ENCODE measurements at regions not wholly inside any gene's neighbourhood (a gene's known extent, or its start where the extent isn't known, plus 50 kb on each side); places are given as distances from the start of the nearest gene placed in this dataset.

DNA sequence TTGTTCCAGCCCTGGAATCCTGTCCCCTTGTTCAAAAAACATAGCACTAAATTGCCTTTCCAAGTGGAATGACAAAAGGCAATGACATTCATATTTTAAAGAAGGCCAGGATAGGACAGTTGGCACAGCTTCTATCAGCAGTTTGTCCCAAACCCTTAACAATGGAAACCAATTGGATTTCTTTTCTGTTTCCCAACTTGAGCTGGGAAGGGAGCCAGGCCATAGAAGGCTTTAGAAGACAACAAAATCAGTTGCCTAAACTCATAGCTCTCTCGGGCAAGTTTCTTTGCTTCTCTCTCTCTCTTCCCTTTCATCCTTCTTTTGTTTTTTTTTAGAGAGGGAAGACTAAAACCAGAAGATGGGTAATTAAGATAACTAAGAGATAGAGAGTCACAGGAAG is 227.7 kb upstream of the TPRG1 start:
- no peak overlapping the region for H4K8ac ChIP-seq (ENCODE audit: low read depth, low read length)
- no peak overlapping the region for H3K18ac ChIP-seq (ENCODE audit: low read length)
- no peak overlapping the region for H3K14ac ChIP-seq (ENCODE audit: low read length)
- WGBS (ENCODE audit: extremely low coverage, insufficient coverage, insufficient read length) = no CpG with 5 or more reads among the region's 1 CpG
- H2AFZ ChIP-seq (ENCODE audit: insufficient read depth, low read length, poor library complexity) = no peak overlapping the region
- H2BK120ac ChIP-seq (ENCODE audit: insufficient read depth, low read length, poor library complexity) = no peak overlapping the region
- no peak overlapping the region for H2AK5ac ChIP-seq (ENCODE audit: low read length)
- no peak overlapping the region for H3K4me3 ChIP-seq (ENCODE audit: low read depth, low read length)
- H3K4me2 ChIP-seq (ENCODE audit: low read length) = no peak overlapping the region
- no peak overlapping the region for H4K91ac ChIP-seq (ENCODE audit: low read depth, low read length)
- no peak overlapping the region for H3K23ac ChIP-seq (ENCODE audit: low read length)
- H3K9ac ChIP-seq (ENCODE audit: low read length) = no peak overlapping the region
- no peak overlapping the region for H4K12ac ChIP-seq (ENCODE audit: low read depth, low read length)
- no peak overlapping the region for H2BK5ac ChIP-seq (ENCODE audit: low read depth, low read length, poor library complexity)
- H3K79me2 ChIP-seq (ENCODE audit: control insufficient read depth, insufficient read depth, low read length, poor library complexity) = no peaks in the 10 kb centered on the region
- H3K9me3 ChIP-seq (ENCODE audit: insufficient read depth, low read depth, low read length) = peaks cover 1% of the 10 kb centered on the region
- DNase-seq = no peak
- peaks cover 9 to 11% of the 10 kb centered on the region in 2 experiments for H3K4me1 ChIP-seq (ENCODE audit: control insufficient read depth in 1 of 2, insufficient read depth in 2 of 2, low read length in 2 of 2)
- no peaks in the 10 kb centered on the region for H3K36me3 ChIP-seq (ENCODE audit: control insufficient read depth in 1 of 2, insufficient read depth in 2 of 2, low read length in 2 of 2)
- no peak overlapping the region for H3K27ac ChIP-seq (ENCODE audit: low read depth, low read length)
- H3K79me1 ChIP-seq (ENCODE audit: low read length) = peaks cover 6% of the 10 kb centered on the region
- no peak overlapping the region for H2BK12ac ChIP-seq (ENCODE audit: low read length)
- H3K27me3 ChIP-seq (ENCODE audit: insufficient read depth, low read length) = no peaks in the 10 kb centered on the region
- H3K4ac ChIP-seq (ENCODE audit: low read depth, low read length) = no peak overlapping the region

- no peak overlapping the region for H3K27ac ChIP-seq (ENCODE audit: low read depth, low read length)
- H3K79me1 ChIP-seq (ENCODE audit: low read length) = peaks cover 6% of the 10 kb centered on the region
- H3K18ac ChIP-seq (ENCODE audit: low read length) = no peak overlapping the region
- no peak overlapping the region for H2AFZ ChIP-seq (ENCODE audit: insufficient read depth, low read length, poor library complexity)
- no peak overlapping the region for H2AK5ac ChIP-seq (ENCODE audit: low read length)
- no peak overlapping the region for H4K8ac ChIP-seq (ENCODE audit: low read depth, low read length)
- H3K4me1 ChIP-seq (ENCODE audit: control insufficient read depth in 1 of 2, insufficient read depth in 2 of 2, low read length in 2 of 2) = peaks cover 9 to 13% of the 10 kb centered on the region in 2 experiments
- H3K4me2 ChIP-seq (ENCODE audit: low read length) = peak overlapping the region; percentile 80
- peak in 1 of 2 donors; percentile 19 for DNase-seq
- H3K9me3 ChIP-seq (ENCODE audit: insufficient read depth, low read depth, low read length) = no peaks in the 10 kb centered on the region
- H3K27me3 ChIP-seq (ENCODE audit: insufficient read depth, low read length) = no peaks in the 10 kb centered on the region
- no peak overlapping the region for H4K91ac ChIP-seq (ENCODE audit: low read depth, low read length)
- no CpG with 5 or more reads among the region's 14 CpGs for WGBS (ENCODE audit: extremely low coverage, insufficient coverage, insufficient read length)
- H4K12ac ChIP-seq (ENCODE audit: low read depth, low read length) = no peak overlapping the region
- no peak overlapping the region for H3K4ac ChIP-seq (ENCODE audit: low read depth, low read length)
- no peak overlapping the region for H3K14ac ChIP-seq (ENCODE audit: low read length)
- H3K4me3 ChIP-seq (ENCODE audit: low read depth, low read length) = no peak overlapping the region
- H3K36me3 ChIP-seq (ENCODE audit: control insufficient read depth in 1 of 2, insufficient read depth in 2 of 2, low read length in 2 of 2) = no peaks in the 10 kb centered on the region
- H2BK12ac ChIP-seq (ENCODE audit: low read length) = no peak overlapping the region
- no peak overlapping the region for H2BK120ac ChIP-seq (ENCODE audit: insufficient read depth, low read length, poor library complexity)
- no peak overlapping the region for H3K23ac ChIP-seq (ENCODE audit: low read length)
- no peaks in the 10 kb centered on the region for H3K79me2 ChIP-seq (ENCODE audit: control insufficient read depth, insufficient read depth, low read length, poor library complexity)
- H2BK5ac ChIP-seq (ENCODE audit: low read depth, low read length, poor library complexity) = no peak overlapping the region
- no peak overlapping the region for H3K9ac ChIP-seq (ENCODE audit: low read length)
These were observed 225.2 kb upstream of the TPRG1 start for GRCh38 chr3:188946351-188947240.

DNA sequence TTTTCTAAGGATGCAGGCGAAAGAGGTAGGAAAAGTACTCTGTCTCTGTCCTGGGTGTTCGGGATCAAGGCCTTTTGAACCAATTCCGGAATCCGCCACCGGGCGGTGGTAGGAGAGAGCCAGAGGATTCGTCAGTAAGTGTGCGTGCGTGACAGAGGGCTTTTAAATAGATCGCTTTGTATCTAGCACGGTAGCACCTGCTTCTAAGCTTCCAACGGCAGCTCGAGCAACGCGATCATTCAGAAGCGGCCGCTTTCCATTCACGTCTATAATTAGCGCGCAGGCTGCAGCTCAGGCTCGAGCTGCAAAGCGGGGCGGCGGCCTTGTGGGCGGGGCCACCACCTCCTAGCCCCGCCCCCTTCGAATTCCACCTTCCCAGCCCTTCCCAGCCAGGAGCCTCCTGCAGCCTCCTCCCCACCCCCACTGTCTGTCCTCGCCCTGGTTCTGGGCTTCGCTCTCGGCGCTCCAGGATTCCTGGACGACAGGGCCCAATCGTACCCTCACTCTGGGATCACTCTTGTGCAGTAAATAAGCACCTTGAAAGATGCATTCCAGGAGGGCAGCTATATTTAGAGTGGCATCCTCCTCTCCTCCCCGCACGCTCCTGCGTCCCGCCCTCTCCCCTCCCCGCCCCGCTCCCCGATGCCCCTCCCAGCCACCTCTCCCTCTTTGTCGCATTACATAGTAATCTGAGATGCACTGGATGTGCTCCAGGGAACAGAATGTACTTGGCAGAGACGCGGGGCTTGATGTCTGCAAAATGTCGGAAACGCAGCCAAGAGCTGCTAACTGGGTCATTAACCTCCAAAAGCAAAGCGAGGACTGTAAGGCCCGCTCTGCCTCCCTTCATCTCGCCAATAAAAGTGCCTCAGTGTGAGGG is 224.1 kb upstream of the TPRG1 start:
- Histone ChIP-seq H3K79me2 (ENCODE audit: control insufficient read depth, insufficient read depth, low read length, poor library complexity) (no peaks in the 10 kb centered on the region), H3K36me3 (ENCODE audit: control insufficient read depth in 1 of 2, insufficient read depth in 2 of 2, low read length in 2 of 2) (no peaks in the 10 kb centered on the region), H2BK5ac (ENCODE audit: low read depth, low read length, poor library complexity) (no peak overlapping the region), H4K8ac (ENCODE audit: low read depth, low read length) (no peak overlapping the region), H3K14ac (ENCODE audit: low read length) (no peak overlapping the region), H2BK12ac (ENCODE audit: low read length) (no peak overlapping the region), H2AFZ (ENCODE audit: insufficient read depth, low read length, poor library complexity) (peak overlapping the region; percentile 26), H2AK5ac (ENCODE audit: low read length) (no peak overlapping the region), H3K9me3 (ENCODE audit: insufficient read depth, low read depth, low read length) (no peaks in the 10 kb centered on the region), H3K79me1 (ENCODE audit: low read length) (peaks cover 6% of the 10 kb centered on the region), H3K4ac (ENCODE audit: low read depth, low read length) (no peak overlapping the region), H3K18ac (ENCODE audit: low read length) (no peak overlapping the region), H4K91ac (ENCODE audit: low read depth, low read length) (no peak overlapping the region), H3K9ac (ENCODE audit: low read length) (no peak overlapping the region), H3K23ac (ENCODE audit: low read length) (no peak overlapping the region), H3K4me1 (ENCODE audit: control insufficient read depth in 1 of 2, insufficient read depth in 2 of 2, low read length in 2 of 2) (peaks cover 9 to 13% of the 10 kb centered on the region in 2 experiments), H2BK120ac (ENCODE audit: insufficient read depth, low read length, poor library complexity) (no peak overlapping the region), H3K4me2 (ENCODE audit: low read length) (peak overlapping the region; percentile 80), H4K12ac (ENCODE audit: low read depth, low read length) (no peak overlapping the region), H3K4me3 (ENCODE audit: low read depth, low read length) (peak overlapping the region; percentile 55), H3K27ac (ENCODE audit: low read depth, low read length) (no peak overlapping the region), H3K27me3 (ENCODE audit: insufficient read depth, low read length) (no peaks in the 10 kb centered on the region)
- DNase-seq = peak; percentile 62 to 73
- WGBS (ENCODE audit: extremely low coverage, insufficient coverage, insufficient read length) = no CpG with 5 or more reads among the region's 48 CpGs

DNA sequence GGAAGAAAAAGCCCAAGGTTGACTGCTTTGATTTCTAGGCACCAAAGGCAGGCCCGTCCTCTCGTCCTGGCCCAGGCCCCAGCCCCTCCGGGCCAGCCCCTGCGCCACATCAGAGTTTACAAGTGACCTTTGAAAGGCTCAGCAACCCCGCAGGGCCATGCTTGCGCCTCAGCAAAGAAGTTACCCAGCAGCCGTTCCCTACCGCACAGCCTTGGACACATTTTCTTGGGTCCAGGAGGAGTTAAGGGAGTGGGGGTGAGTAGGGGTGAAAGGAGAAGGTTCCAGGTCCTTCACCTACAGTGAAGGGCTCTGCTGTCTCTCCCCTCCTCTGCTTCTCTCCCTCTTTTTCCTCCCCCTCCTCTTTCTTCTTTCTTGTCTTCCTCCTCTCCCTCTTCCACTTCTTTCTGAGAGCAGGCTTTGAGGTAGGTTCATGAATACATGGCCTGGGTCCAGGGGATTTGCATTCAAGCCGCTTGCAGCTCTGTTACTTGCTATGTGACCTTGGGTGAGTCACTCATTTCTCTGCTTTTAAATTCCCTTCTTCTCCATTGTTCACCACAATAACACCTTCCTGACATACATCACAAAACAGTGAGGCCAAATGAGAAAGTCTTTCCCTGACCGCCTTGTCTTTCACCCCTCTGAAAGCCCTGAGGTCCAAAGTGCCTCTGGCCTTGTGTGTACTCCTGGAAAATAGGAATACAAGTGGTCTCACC is 223.3 kb upstream of the TPRG1 start:
- Histone ChIP-seq H2AFZ (ENCODE audit: insufficient read depth, low read length, poor library complexity) (peak overlapping the region; percentile 8), H3K4ac (ENCODE audit: low read depth, low read length) (no peak overlapping the region), H3K79me1 (ENCODE audit: low read length) (peaks cover 6% of the 10 kb centered on the region), H2BK5ac (ENCODE audit: low read depth, low read length, poor library complexity) (no peak overlapping the region), H3K23ac (ENCODE audit: low read length) (no peak overlapping the region), H3K4me3 (ENCODE audit: low read depth, low read length) (no peak overlapping the region), H3K9me3 (ENCODE audit: insufficient read depth, low read depth, low read length) (no peaks in the 10 kb centered on the region), H2BK120ac (ENCODE audit: insufficient read depth, low read length, poor library complexity) (no peak overlapping the region), H3K27me3 (ENCODE audit: insufficient read depth, low read length) (no peaks in the 10 kb centered on the region), H3K36me3 (ENCODE audit: control insufficient read depth in 1 of 2, insufficient read depth in 2 of 2, low read length in 2 of 2) (no peaks in the 10 kb centered on the region), H3K18ac (ENCODE audit: low read length) (no peak overlapping the region), H3K79me2 (ENCODE audit: control insufficient read depth, insufficient read depth, low read length, poor library complexity) (no peaks in the 10 kb centered on the region), H3K4me2 (ENCODE audit: low read length) (peak overlapping the region; percentile 80), H2AK5ac (ENCODE audit: low read length) (no peak overlapping the region), H4K8ac (ENCODE audit: low read depth, low read length) (peak overlapping the region; percentile 44), H3K4me1 (ENCODE audit: control insufficient read depth in 1 of 2, insufficient read depth in 2 of 2, low read length in 2 of 2) (peaks cover 6 to 10% of the 10 kb centered on the region in 2 experiments), H2BK12ac (ENCODE audit: low read length) (no peak overlapping the region), H4K91ac (ENCODE audit: low read depth, low read length) (peak overlapping the region; percentile 36), H3K9ac (ENCODE audit: low read length) (no peak overlapping the region), H3K14ac (ENCODE audit: low read length) (no peak overlapping the region), H4K12ac (ENCODE audit: low read depth, low read length) (no peak overlapping the region), H3K27ac (ENCODE audit: low read depth, low read length) (no peak overlapping the region)
- no CpG with 5 or more reads among the region's 10 CpGs for WGBS (ENCODE audit: extremely low coverage, insufficient coverage, insufficient read length)
- peak in 1 of 2 donors; percentile 13 for DNase-seq
